Prostate gland (tissue), 2 donors: ENCODE measurements at regions not wholly inside any gene's neighbourhood (a gene's known extent, or its start where the extent isn't known, plus 50 kb on each side); places are given as distances from the start of the nearest gene placed in this dataset.

ENCODE experiments used
- DNase-seq: peaks from one replicate; pipeline ENCODE4 v3.0.0-alpha.2; 2019; ENCODE audit warnings: low spot score
- H3K27ac ChIP-seq, 2 donors: fragments of 200-600 bp; sonication (generic); 2 replicates each; pipeline ENCODE4 v1.5.1; 2017 to 2019
- H3K27me3 ChIP-seq: fragments of 200-600 bp; sonication (generic); replicated peaks from 2 replicates; pipeline ENCODE4 v1.5.1; 2019; ENCODE audit not compliant: insufficient read depth
- H3K36me3 ChIP-seq, 2 donors: fragments of 200-600 bp; sonication (generic); 1 replicate in 1 of 2; 2 replicates in 1 of 2; pipeline versions ENCODE4 v1.5.1 to v1.8.1; 2017 to 2019
- H3K4me1 ChIP-seq: fragments of 200-600 bp; sonication (generic); replicated peaks from 2 replicates; pipeline ENCODE4 v1.5.1; 2019
- H3K4me3 ChIP-seq, 2 donors: fragments of 200-600 bp; sonication (generic); 2 replicates each; pipeline ENCODE4 v1.5.1; 2017 to 2019
- H3K9me3 ChIP-seq: fragments of 200-600 bp; sonication (generic); 2 replicates; pipeline ENCODE4 v1.5.1; 2017
- POLR2A ChIP-seq: fragments of 450-650 bp; IDR thresholded peaks from one replicate; pipeline ENCODE4 v1.6.1; 2016; ENCODE audit warnings: antibody characterized with exemption, mild to moderate bottlenecking
- POLR2AphosphoS5 ChIP-seq: sonication (generic); formaldehyde crosslinking; IDR thresholded peaks from one replicate; pipeline ENCODE4 v1.6.1; 2017; ENCODE audit warnings: antibody characterized with exemption
- WGBS: methylation state at CpG from one replicate; pipeline ENCODE4 v1.1.5; 2018; 5-methylcytosine and 5-hydroxymethylcytosine counted together
- intact Hi-C: fragments of 100-400 bp; cut with DNase I; formaldehyde crosslinking; loops from one replicate; pipeline ENCODE4 v1.14.2; 2022
- TF ChIP-seq, protein P1 (sequence below), 4 experiments: fragments of 200-600 bp in 2 of 4; fragments of 450-650 bp in 2 of 4; sonication (generic) in 2 of 4; IDR thresholded peaks; 1 replicate in 3 of 4; 2 replicates in 1 of 4; pipeline ENCODE4 v1.5.1; 2016 to 2019; ENCODE audit warnings: antibody characterized with exemption in 4 of 4, mild to moderate bottlenecking in 2 of 4, moderate library complexity in 2 of 4

DNA sequence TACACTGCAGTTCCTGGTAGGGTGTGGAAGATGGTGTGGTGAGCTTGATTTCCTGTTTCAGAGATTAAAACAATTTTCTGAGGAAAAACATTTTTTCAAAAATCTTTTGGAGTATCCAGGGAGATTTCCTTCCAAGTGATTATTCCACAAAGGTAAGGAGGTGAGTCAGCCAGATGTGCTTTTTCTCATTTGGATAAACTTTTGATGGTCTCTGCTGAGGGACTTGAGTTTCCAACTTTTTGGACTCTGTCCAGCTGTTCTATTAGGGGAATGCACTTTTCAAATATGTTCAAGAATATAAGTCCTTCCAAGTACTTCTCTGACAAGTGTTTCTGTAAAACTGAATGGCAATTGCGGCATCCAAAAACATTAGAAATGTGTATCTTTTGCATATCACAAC lies 628.8 kb upstream of the ADAMTS5 start:
- no peak overlapping the region for H3K4me3 ChIP-seq
- H3K27ac ChIP-seq: no peak overlapping the region
- H3K36me3 ChIP-seq: no peaks in the 10 kb centered on the region
- TF ChIP-seq, protein P1, sequence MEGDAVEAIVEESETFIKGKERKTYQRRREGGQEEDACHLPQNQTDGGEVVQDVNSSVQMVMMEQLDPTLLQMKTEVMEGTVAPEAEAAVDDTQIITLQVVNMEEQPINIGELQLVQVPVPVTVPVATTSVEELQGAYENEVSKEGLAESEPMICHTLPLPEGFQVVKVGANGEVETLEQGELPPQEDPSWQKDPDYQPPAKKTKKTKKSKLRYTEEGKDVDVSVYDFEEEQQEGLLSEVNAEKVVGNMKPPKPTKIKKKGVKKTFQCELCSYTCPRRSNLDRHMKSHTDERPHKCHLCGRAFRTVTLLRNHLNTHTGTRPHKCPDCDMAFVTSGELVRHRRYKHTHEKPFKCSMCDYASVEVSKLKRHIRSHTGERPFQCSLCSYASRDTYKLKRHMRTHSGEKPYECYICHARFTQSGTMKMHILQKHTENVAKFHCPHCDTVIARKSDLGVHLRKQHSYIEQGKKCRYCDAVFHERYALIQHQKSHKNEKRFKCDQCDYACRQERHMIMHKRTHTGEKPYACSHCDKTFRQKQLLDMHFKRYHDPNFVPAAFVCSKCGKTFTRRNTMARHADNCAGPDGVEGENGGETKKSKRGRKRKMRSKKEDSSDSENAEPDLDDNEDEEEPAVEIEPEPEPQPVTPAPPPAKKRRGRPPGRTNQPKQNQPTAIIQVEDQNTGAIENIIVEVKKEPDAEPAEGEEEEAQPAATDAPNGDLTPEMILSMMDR (IDR thresholded peaks at IDR 0.05): no peak
- no peak for TF ChIP-seq POLR2A
- TF ChIP-seq POLR2AphosphoS5: no peak
- no peak for DNase-seq
- H3K27me3 ChIP-seq: no peaks in the 10 kb centered on the region
- intact Hi-C loops: no loop called here
- H3K4me1 ChIP-seq: no peaks in the 10 kb centered on the region
- H3K9me3 ChIP-seq: no peaks in the 10 kb centered on the region
- 76% methylated on average over 1 of the region's 1 CpG for WGBS

DNA sequence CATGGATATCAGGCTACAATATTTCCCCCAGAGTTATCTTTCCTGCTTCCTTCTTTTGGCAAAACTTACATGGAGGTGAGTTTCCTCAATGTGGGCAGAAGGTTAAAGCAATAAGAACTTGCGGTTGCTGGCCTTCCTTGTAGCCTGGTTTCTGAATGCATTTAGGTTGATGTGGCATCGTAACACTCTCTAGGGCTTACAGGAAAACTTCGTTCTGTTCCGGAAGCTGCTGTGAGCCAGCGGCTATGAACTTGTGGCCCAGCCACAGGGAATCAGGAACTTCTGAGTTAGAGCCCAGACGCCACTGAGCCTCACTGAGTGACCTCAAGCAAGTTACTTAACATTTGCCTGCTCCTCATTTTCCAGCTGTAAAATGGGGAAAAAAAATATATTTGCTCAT lies 623.4 kb upstream of the ADAMTS5 start:
- H3K36me3 ChIP-seq: no peaks in the 10 kb centered on the region
- intact Hi-C loops: no loop called here
- H3K27me3 ChIP-seq: no peaks in the 10 kb centered on the region
- no peak overlapping the region for H3K4me3 ChIP-seq
- H3K27ac ChIP-seq: no peak overlapping the region
- no peaks in the 10 kb centered on the region for H3K4me1 ChIP-seq
- H3K9me3 ChIP-seq: no peaks in the 10 kb centered on the region
- no peak for TF ChIP-seq POLR2AphosphoS5
- no peak for TF ChIP-seq POLR2A
- TF ChIP-seq, protein P1 (IDR thresholded peaks at IDR 0.05): no peak
- no peak for DNase-seq
- 90% methylated on average over 6 of the region's 6 CpGs for WGBS

DNA sequence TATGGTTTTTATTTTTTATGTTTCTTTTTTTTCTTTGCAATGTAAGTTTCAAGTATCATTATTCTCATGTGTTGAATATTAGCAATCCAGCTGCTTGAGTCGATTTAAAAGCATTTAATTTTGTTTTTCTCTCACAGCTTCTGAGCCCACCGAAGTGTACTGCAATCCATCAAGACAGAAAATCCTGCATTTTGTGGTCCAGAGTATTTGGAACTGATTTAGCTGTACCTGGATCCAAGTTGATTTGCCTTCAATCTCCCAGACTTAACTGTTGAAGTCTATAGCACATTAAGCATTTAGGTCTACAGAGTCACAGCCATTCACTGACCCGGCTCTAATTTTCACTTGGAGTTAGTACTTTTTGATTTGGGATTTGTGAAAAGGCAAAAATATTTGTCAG lies 622.9 kb upstream of the ADAMTS5 start:
- Histone ChIP-seq H3K27ac (no peak overlapping the region), H3K27me3 (no peaks in the 10 kb centered on the region), H3K9me3 (no peaks in the 10 kb centered on the region), H3K4me1 (no peaks in the 10 kb centered on the region), H3K4me3 (no peak overlapping the region), H3K36me3 (no peaks in the 10 kb centered on the region)
- DNase-seq: no peak
- intact Hi-C loops: no loop called here
- 90% methylated on average over 3 of the region's 3 CpGs for WGBS
- TF ChIP-seq, protein P1 (IDR thresholded peaks at IDR 0.05): no peak
- TF ChIP-seq POLR2A: no peak
- TF ChIP-seq POLR2AphosphoS5: no peak

DNA sequence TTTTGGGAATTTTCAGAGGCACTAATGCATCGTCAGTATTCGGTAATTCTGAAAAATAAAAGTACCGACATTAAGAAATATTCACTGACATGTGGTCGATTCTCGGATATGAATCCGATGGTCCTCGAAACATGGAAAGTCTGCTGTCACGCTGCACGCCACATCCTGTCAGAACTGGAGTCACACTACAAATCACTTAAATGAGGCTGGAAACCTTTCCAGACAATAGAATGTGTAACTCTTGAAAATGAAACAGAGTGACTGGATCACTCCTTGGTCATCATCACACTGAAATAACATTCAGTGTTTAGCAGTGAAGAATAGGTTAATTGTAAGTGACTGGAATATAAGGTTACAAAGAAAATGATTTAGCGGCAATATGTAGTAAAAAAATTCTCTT lies 620.1 kb upstream of the ADAMTS5 start:
- H3K9me3 ChIP-seq: no peaks in the 10 kb centered on the region
- no peak for DNase-seq
- no peaks in the 10 kb centered on the region for H3K4me1 ChIP-seq
- no peak overlapping the region for H3K27ac ChIP-seq
- intact Hi-C loops: no loop called here
- 94% methylated on average over 10 of the region's 10 CpGs for WGBS
- H3K36me3 ChIP-seq: no peaks in the 10 kb centered on the region
- no peak overlapping the region for H3K4me3 ChIP-seq
- no peaks in the 10 kb centered on the region for H3K27me3 ChIP-seq
- TF ChIP-seq POLR2A (no peak), POLR2AphosphoS5 (no peak)
- TF ChIP-seq, protein P1 (IDR thresholded peaks at IDR 0.05): no peak

DNA sequence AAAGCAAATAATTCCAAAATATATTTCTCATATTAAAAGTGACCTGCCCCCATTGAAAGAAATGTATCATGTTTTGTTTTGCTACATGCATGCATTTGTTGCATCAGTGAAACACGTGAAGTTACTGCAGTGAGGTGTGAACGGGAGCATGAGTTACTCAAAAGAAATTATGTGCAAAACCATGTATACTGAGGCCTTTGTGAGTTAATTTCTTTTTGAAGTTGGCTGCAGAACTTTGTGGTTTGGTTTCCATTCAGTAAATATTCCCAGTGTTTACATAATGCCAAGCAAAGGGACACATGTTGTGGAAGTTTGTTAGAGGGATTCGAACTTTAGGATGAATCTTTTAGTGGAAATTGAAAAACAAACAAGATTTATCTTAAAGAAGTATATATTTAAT lies 619.4 kb upstream of the ADAMTS5 start:
- H3K4me3 ChIP-seq: no peak overlapping the region
- intact Hi-C loops: no loop called here
- no peaks in the 10 kb centered on the region for H3K4me1 ChIP-seq
- no peak for DNase-seq
- H3K27ac ChIP-seq: no peak overlapping the region
- TF ChIP-seq POLR2AphosphoS5: no peak
- TF ChIP-seq, protein P1 (IDR thresholded peaks at IDR 0.05): no peak
- no peak for TF ChIP-seq POLR2A
- no peaks in the 10 kb centered on the region for H3K27me3 ChIP-seq
- no peaks in the 10 kb centered on the region for H3K36me3 ChIP-seq
- 66% methylated on average over 3 of the region's 3 CpGs for WGBS
- H3K9me3 ChIP-seq: no peaks in the 10 kb centered on the region
